ENCODE measurements at regions not wholly inside any gene's neighbourhood (a gene's known extent, or its start where the extent isn't known, plus 50 kb on each side); places are given as distances from the start of the nearest gene placed in this dataset.

DNA sequence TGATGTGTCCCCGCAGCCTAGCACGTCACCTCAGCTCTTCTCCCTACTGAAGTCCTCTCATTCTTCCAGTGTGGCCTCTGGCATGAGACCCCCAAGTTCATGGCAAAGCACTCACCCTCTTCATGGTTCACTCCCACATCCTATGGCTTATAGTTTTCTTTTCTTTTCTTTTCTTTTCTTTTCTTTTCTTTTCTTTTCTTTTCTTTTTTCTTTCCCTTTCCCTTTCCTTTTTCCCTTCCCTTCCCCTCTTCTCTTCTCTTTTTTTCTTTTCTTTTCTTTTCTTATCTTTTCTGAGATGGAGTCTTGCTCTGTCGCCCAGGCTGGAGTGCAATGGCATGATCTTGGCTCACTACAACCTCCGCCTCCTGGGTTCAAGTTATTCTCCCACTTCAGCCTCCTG, 58.4 kb upstream of the NLRP1 start:
- Histone ChIP-seq H3K56ac (ENCODE audit: insufficient read length, low read depth, low read length) (no peak overlapping the region), H3K4me2 (ENCODE audit: insufficient read depth, insufficient read length, low read length) (no peak overlapping the region), H2BK15ac (ENCODE audit: low read depth, low read length) (no peak overlapping the region), H3K14ac (ENCODE audit: insufficient read depth, low read length) (no peak overlapping the region; the same call in 1 of the 2 replicates), H3K23me2 (ENCODE audit: insufficient read length, low read depth, low read length, poor library complexity, severe bottlenecking) (no peaks in the 10 kb centered on the region), H2BK20ac (ENCODE audit: low read depth, low read length, poor library complexity, severe bottlenecking) (no peak overlapping the region), H3K27ac (ENCODE audit: insufficient read length, low read depth, low read length) (no peak overlapping the region), H2BK5ac (ENCODE audit: insufficient read length, low read length) (no peak overlapping the region), H3K9ac (ENCODE audit: extremely low read depth, insufficient read length, low read length) (no peak overlapping the region), H3K27me3 (ENCODE audit: insufficient read depth, low read length) (no peaks in the 10 kb centered on the region), H3K79me2 (ENCODE audit: insufficient read depth, low read length) (no peaks in the 10 kb centered on the region), H3K23ac (ENCODE audit: insufficient read length, low read depth, low read length) (no peak overlapping the region), H4K5ac (ENCODE audit: insufficient read length, low read depth, low read length) (no peak overlapping the region), H2BK12ac (ENCODE audit: insufficient read length, low read depth, low read length) (no peak overlapping the region), H2AK5ac (ENCODE audit: insufficient read length, low read length) (no peak overlapping the region), H4K91ac (ENCODE audit: insufficient read length, low read depth, low read length) (no peak overlapping the region), H2BK120ac (ENCODE audit: low read depth, low read length, poor library complexity, severe bottlenecking) (no peak overlapping the region), H3T11ph (ENCODE audit: low read length) (no peak overlapping the region), H3K18ac (ENCODE audit: insufficient read length, low read depth, low read length) (no peak overlapping the region), H3K4ac (ENCODE audit: low read depth, low read length) (no peak overlapping the region), H3K4me1 (ENCODE audit: insufficient read depth, low read length) (no peaks in the 10 kb centered on the region), H4K20me1 (ENCODE audit: control insufficient read depth, insufficient read depth, insufficient read length) (no peaks in the 10 kb centered on the region), H3K9me3 (ENCODE audit: control insufficient read depth, low read depth, low read length) (no peaks in the 10 kb centered on the region), H4K8ac (replicated peaks; ENCODE audit: insufficient read length, low read depth, low read length) (no peak overlapping the region), H2AFZ (ENCODE audit: low read length) (no peak overlapping the region), H3K79me1 (ENCODE audit: insufficient read depth, low read depth, low read length, poor library complexity, severe bottlenecking) (no peaks in the 10 kb centered on the region)
- no peak for DNase-seq
- no CpG with 5 or more reads among the region's 4 CpGs for WGBS (ENCODE audit: extremely low coverage, insufficient read length, low lambda C conversion rate)
- Mint-ChIP-seq H3K27ac (no peak overlapping the region), H3K4me1 (0 out of 4 replicates have a peak, but pooled peaks cover 0 to 2% of the 10 kb centered on the region in 2 experiments), H3K9me3 (no peaks in the 10 kb centered on the region), H3K36me3 (ENCODE audit: insufficient read depth in 1 of 3, low read depth in 3 of 3) (no peaks in the 10 kb centered on the region), H3K27me3 (ENCODE audit: low read depth) (peaks cover 13% of the 10 kb centered on the region), H3K4me3 (no peak overlapping the region)
- no peak for TF ChIP-seq CTCF (conservative IDR thresholded peaks at IDR 0.05)
